C4-2B (cell line): ENCODE measurements at regions not wholly inside any gene's neighbourhood (a gene's known extent, or its start where the extent isn't known, plus 50 kb on each side); places are given as distances from the start of the nearest gene placed in this dataset.

Experiments used
- ZFX ChIP-seq: fragments of 450-650 bp; IDR thresholded peaks from 2 replicates; pipeline ENCODE4 v1.6.1; 2017
- TF ChIP-seq, protein P1 (sequence below): fragments of 450-650 bp; conservative IDR thresholded peaks from 2 replicates; pipeline ENCODE4 v1.5.1; 2017; ENCODE audit warnings: mild to moderate bottlenecking

DNA sequence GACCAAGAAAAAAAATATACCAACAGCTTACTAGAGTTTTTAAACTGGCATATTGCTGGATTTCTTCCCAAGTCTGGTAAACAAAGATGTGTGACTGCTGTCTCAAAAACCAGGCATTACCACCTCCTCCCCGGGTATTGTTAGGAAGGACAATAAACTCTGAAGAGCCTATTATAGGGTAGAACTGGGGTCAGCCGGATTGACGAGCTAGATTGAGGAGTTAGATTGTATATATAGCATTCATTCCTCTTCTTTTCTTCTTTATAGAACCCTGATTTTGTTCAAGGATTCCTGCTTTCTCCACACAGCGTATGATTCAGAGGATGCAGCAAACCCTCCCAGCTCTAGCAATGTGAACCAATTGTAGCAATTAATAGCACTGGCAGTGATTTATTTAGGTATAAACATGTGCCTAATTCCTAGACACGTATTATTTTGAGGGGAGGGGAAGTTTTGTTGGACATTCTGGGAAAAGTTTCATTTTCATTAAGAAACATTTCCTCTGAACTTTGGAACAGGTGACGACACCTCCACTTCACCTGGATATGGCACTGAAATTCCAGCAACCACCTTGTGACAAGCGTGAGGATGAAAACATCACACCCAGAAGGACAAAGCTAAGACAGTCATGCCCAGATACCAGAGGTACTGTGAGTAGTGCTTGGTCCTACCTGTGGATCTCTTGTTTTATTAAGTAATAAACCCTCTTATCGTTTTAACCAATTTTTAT is 679.4 kb upstream of the KIRREL3 start:
- TF ChIP-seq ZFX, result no peak
- TF ChIP-seq, protein P1, sequence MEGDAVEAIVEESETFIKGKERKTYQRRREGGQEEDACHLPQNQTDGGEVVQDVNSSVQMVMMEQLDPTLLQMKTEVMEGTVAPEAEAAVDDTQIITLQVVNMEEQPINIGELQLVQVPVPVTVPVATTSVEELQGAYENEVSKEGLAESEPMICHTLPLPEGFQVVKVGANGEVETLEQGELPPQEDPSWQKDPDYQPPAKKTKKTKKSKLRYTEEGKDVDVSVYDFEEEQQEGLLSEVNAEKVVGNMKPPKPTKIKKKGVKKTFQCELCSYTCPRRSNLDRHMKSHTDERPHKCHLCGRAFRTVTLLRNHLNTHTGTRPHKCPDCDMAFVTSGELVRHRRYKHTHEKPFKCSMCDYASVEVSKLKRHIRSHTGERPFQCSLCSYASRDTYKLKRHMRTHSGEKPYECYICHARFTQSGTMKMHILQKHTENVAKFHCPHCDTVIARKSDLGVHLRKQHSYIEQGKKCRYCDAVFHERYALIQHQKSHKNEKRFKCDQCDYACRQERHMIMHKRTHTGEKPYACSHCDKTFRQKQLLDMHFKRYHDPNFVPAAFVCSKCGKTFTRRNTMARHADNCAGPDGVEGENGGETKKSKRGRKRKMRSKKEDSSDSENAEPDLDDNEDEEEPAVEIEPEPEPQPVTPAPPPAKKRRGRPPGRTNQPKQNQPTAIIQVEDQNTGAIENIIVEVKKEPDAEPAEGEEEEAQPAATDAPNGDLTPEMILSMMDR, result no peak
